ENCODE measurements at regions not wholly inside any gene's neighbourhood (a gene's known extent, or its start where the extent isn't known, plus 50 kb on each side); places are given as distances from the start of the nearest gene placed in this dataset.

DNA sequence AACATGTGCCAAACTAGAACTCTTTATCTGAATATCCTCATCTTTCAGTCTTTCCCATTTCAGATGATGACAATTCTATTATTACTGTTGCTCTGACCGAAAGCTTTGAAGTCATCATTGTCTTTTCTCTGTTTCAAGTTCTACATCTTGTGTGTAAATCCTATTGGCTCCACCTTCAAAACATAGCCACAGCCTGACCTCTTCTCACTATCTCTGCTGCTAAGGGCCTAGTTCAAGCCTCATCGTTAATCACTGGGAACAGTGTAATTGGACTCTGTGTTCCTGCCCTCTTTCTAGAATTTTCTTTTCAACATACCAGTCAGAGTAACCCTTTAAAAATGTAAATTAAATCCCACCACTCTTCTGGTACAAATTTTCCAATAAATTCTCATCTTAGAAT lies 105.1 kb downstream of the OXSM start:
- POLR2A ChIA-PET: no interaction called here
- intact Hi-C loops (cut with micrococcal nuclease; ENCODE audit: unreplicated experiment): no loop called here
- H3K36me3 ChIP-seq (ENCODE audit: control insufficient read depth, insufficient read depth, low read length): no peaks in the 10 kb centered on the region
- H3K4me3 Mint-ChIP-seq (ENCODE audit: unreplicated experiment): no peak overlapping the region
- H3K4me1 ChIP-seq: no peaks in the 10 kb centered on the region
- H3K36me3 Mint-ChIP-seq (ENCODE audit: insufficient read depth, unreplicated experiment): no peaks in the 10 kb centered on the region
- no peaks in the 10 kb centered on the region for H3K9me3 ChIP-seq
- BruUV-seq (replicated peaks): no TSS peak
- CTCF ChIA-PET: no interaction called here
- H3K27ac Mint-ChIP-seq (ENCODE audit: unreplicated experiment): no peak overlapping the region
- TF ChIP-seq, protein P1, sequence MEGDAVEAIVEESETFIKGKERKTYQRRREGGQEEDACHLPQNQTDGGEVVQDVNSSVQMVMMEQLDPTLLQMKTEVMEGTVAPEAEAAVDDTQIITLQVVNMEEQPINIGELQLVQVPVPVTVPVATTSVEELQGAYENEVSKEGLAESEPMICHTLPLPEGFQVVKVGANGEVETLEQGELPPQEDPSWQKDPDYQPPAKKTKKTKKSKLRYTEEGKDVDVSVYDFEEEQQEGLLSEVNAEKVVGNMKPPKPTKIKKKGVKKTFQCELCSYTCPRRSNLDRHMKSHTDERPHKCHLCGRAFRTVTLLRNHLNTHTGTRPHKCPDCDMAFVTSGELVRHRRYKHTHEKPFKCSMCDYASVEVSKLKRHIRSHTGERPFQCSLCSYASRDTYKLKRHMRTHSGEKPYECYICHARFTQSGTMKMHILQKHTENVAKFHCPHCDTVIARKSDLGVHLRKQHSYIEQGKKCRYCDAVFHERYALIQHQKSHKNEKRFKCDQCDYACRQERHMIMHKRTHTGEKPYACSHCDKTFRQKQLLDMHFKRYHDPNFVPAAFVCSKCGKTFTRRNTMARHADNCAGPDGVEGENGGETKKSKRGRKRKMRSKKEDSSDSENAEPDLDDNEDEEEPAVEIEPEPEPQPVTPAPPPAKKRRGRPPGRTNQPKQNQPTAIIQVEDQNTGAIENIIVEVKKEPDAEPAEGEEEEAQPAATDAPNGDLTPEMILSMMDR (IDR thresholded peaks at IDR 0.05; ENCODE audit: insufficient read depth in 1 of 2, low read depth in 1 of 2, low read length in 1 of 2, severe bottlenecking in 1 of 2, unreplicated experiment in 1 of 2): no peak
- no peaks in the 10 kb centered on the region for H3K27me3 ChIP-seq (replicated peaks; ENCODE audit: control insufficient read depth, insufficient read depth, low read length)
- no peaks in the 10 kb centered on the region for H3K9me3 Mint-ChIP-seq (ENCODE audit: unreplicated experiment)
- no peaks in the 10 kb centered on the region for H3K4me1 Mint-ChIP-seq (ENCODE audit: low read depth, unreplicated experiment)
- no peaks in the 10 kb centered on the region for H3K27me3 Mint-ChIP-seq (ENCODE audit: insufficient read depth, unreplicated experiment)
- no peak for DNase-seq
- no peak overlapping the region for H3K4me3 ChIP-seq (ENCODE audit: low read depth, low read length)

DNA sequence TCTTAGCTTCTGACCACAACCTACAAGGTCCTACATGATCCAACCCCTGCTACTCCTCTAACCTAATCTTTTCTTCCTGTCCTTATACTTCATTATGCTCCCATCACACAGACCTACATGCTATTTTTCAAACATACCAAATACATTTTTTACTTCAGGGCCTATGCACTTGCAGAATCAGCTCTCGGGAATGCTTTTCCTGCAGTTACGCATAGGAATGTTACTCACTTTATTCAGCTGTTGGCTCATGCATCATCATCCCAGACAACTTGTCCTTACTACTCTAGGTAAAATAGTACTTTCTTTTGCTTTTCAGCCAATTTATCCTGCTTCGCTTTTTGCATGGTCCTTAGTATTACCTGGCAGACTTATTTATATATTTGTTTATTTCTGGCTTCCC lies 105.6 kb downstream of the OXSM start:
- ChIA-PET CTCF (no interaction called here), POLR2A (no interaction called here)
- TF ChIP-seq, protein P1 (IDR thresholded peaks at IDR 0.05; ENCODE audit: insufficient read depth in 1 of 2, low read depth in 1 of 2, low read length in 1 of 2, severe bottlenecking in 1 of 2, unreplicated experiment in 1 of 2): no peak
- Mint-ChIP-seq H3K4me3 (ENCODE audit: unreplicated experiment) (no peak overlapping the region), H3K36me3 (ENCODE audit: insufficient read depth, unreplicated experiment) (no peaks in the 10 kb centered on the region), H3K27me3 (ENCODE audit: insufficient read depth, unreplicated experiment) (no peaks in the 10 kb centered on the region), H3K27ac (ENCODE audit: unreplicated experiment) (no peak overlapping the region), H3K4me1 (ENCODE audit: low read depth, unreplicated experiment) (no peaks in the 10 kb centered on the region), H3K9me3 (ENCODE audit: unreplicated experiment) (no peaks in the 10 kb centered on the region)
- Histone ChIP-seq H3K9me3 (no peaks in the 10 kb centered on the region), H3K4me3 (ENCODE audit: low read depth, low read length) (no peak overlapping the region), H3K27me3 (replicated peaks; ENCODE audit: control insufficient read depth, insufficient read depth, low read length) (no peaks in the 10 kb centered on the region), H3K36me3 (ENCODE audit: control insufficient read depth, insufficient read depth, low read length) (no peaks in the 10 kb centered on the region), H3K4me1 (no peaks in the 10 kb centered on the region)
- intact Hi-C loops (cut with micrococcal nuclease; ENCODE audit: unreplicated experiment): no loop called here
- no peak for DNase-seq
- BruUV-seq (replicated peaks): no TSS peak

DNA sequence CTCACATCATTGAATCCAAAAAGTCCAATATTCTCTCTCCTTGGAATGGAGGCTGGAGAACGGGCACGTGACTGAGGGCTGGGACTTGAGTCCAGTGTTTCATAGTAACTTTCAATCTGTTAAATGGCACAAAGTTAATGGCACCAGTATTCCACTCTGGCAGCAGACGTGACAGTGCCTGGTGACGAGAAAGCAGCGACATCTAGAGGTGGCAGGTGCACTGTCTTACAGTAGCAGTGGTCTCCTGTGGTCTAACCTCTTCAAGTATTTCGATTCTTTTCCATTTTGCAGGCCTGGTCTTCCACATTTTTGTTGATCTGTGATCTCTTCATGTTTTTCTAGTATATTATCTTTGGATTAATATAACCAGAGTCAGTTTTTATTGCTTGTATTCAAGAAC lies 107.1 kb downstream of the OXSM start:
- Histone ChIP-seq H3K36me3 (ENCODE audit: control insufficient read depth, insufficient read depth, low read length) (no peaks in the 10 kb centered on the region), H3K27me3 (replicated peaks; ENCODE audit: control insufficient read depth, insufficient read depth, low read length) (no peaks in the 10 kb centered on the region), H3K9me3 (no peaks in the 10 kb centered on the region), H3K4me1 (no peaks in the 10 kb centered on the region), H3K4me3 (ENCODE audit: low read depth, low read length) (no peak overlapping the region)
- H3K4me1 Mint-ChIP-seq (ENCODE audit: low read depth, unreplicated experiment): no peaks in the 10 kb centered on the region
- H3K36me3 Mint-ChIP-seq (ENCODE audit: insufficient read depth, unreplicated experiment): no peaks in the 10 kb centered on the region
- CTCF ChIA-PET: no interaction called here
- POLR2A ChIA-PET: no interaction called here
- no peak overlapping the region for H3K27ac Mint-ChIP-seq (ENCODE audit: unreplicated experiment)
- H3K9me3 Mint-ChIP-seq (ENCODE audit: unreplicated experiment): no peaks in the 10 kb centered on the region
- H3K4me3 Mint-ChIP-seq (ENCODE audit: unreplicated experiment): no peak overlapping the region
- TF ChIP-seq, protein P1 (IDR thresholded peaks at IDR 0.05; ENCODE audit: insufficient read depth in 1 of 2, low read depth in 1 of 2, low read length in 1 of 2, severe bottlenecking in 1 of 2, unreplicated experiment in 1 of 2): peak; percentile 40 to 79
- no TSS peak for BruUV-seq (replicated peaks)
- peak; percentile 48 to 58 for DNase-seq
- intact Hi-C loops (cut with micrococcal nuclease; ENCODE audit: unreplicated experiment): loop anchor here (1.0 kb wide), 1 partner anchor 249 kb away; no protein-coding TSS in a partner anchor
- H3K27me3 Mint-ChIP-seq (ENCODE audit: insufficient read depth, unreplicated experiment): no peaks in the 10 kb centered on the region

All from Caco-2 (cell line).